WTC11 (cell line): ENCODE measurements at regions not wholly inside any gene's neighbourhood (a gene's known extent, or its start where the extent isn't known, plus 50 kb on each side); places are given as distances from the start of the nearest gene placed in this dataset.

Experiments used
- EMX1 ChIP-seq: fragments of 250-450 bp; sonication (Bioruptor Pico); IDR thresholded peaks from 2 replicates; pipeline ENCODE4 v1.8.0; 2021; ENCODE audit warnings: mild to moderate bottlenecking
- MYBL2 ChIP-seq: sonication (generic); formaldehyde crosslinking; IDR thresholded peaks from 2 replicates; pipeline ENCODE4 v1.8.1; 2023; ENCODE audit warnings: mild to moderate bottlenecking, moderate library complexity, missing genetic modification reagents
- NR2C2 ChIP-seq: sonication (generic); formaldehyde crosslinking; IDR thresholded peaks from 2 replicates; pipeline ENCODE4 v1.8.0; 2022; ENCODE audit warnings: mild to moderate bottlenecking, missing genetic modification reagents
- OVOL2 ChIP-seq: fragments of 250-450 bp; sonication (Bioruptor Pico); IDR thresholded peaks from 2 replicates; pipeline ENCODE4 v1.9.0; 2021; ENCODE audit warnings: mild to moderate bottlenecking, borderline replicate concordance

DNA sequence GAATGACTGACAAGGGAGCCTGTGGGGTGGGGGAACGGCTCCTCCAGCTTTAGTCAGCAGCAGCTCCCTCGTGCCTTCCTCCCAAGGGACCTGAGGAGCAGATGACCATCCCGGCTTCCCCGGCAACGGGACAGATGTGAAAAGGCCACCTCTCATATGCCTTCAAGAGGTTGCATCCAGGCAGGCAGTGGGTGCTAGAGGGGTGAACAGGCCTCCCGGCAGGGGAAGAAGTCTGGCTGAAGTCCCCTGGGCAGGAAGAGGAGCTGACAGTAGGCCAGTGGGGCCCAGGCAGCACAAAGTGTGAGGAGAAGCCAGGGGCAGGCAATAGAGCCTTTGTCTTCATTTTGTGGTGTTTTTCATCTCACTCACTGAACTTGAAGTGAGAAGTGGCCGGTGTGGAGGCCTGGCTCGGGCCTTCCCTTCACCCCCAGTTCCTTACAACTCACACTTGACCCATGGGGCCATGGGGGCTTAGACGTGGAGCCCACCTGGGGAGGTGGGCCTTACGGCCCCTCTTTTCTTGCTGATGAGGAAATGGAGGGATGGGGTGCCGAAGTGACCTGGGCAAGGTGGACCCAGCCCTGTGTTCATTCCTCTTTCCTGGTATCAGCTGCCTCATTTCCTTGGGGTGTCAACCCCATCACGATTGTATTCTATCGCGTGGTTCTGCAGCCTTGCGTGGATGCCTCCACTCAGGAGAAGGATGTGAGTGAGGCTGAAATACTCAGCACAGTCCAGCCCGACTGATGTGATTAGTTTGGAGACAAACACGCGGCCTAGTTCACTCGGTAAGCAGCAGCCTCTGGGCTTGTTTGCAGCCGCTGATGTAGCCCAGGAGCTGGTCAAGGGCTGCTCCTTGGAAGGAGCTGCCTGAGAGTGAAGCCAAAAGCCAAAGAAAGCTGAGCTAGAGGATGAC, 115.5 kb upstream of the ALDH1A3 start:
- TF ChIP-seq MYBL2 (CRISPR knock-in tag) (no peak), NR2C2 (CRISPR knock-in tag) (no peak), EMX1 (CRISPR knock-in tag) (no peak), OVOL2 (CRISPR knock-in tag) (no peak)
